GM13977 (cell line): ENCODE measurements at regions not wholly inside any gene's neighbourhood (a gene's known extent, or its start where the extent isn't known, plus 50 kb on each side); places are given as distances from the start of the nearest gene placed in this dataset.

Experiments used
- DNase-seq: peaks from one replicate; pipeline ENCODE4 v3.0.0; 2012; ENCODE audit warnings: low spot score
- CTCF ChIP-seq: IDR thresholded peaks from 2 replicates; pipeline ENCODE4 v1.5.1; 2012; ENCODE audit warnings: mild to moderate bottlenecking, control low read depth; ENCODE audit not compliant: insufficient read depth; ENCODE audit errors: extremely low read depth, missing control alignments
- in situ Hi-C: fragments of 300-500 bp; cut with MboI; formaldehyde crosslinking; loops from one replicate; pipeline ENCODE4 v1.12.0; 2022; ENCODE audit warnings: low sequenced_read_pairs, low pct_unique_long_range_greater_than_20kb, mixed read lengths, inconsistent platforms; ENCODE audit not compliant: unreplicated experiment

- no peak for DNase-seq
These were observed 195.1 kb downstream of the ICOS start for GRCh38 chr2:204131621-204132020.

GRCh38 chr2:204133476-204133875 is 196.9 kb downstream of the ICOS start:
- in situ Hi-C loops: no loop called here
- no peak for DNase-seq

More at GRCh38 chr2:204131621-204132020, 195.1 kb downstream of the ICOS start:
- TF ChIP-seq CTCF: no peak
- in situ Hi-C loops: no loop called here

GRCh38 chr2:204134421-204134820 is 197.9 kb downstream of the ICOS start:
- DNase-seq: no peak
- in situ Hi-C loops: no loop called here
- TF ChIP-seq CTCF: no peak

More at GRCh38 chr2:204133476-204133875, 196.9 kb downstream of the ICOS start:
- TF ChIP-seq CTCF: no peak

GRCh38 chr2:204135752-204136151 is 199.2 kb downstream of the ICOS start:
- in situ Hi-C loops: no loop called here
- no peak for DNase-seq
- no peak for TF ChIP-seq CTCF

GRCh38 chr2:204138206-204138605 is 201.6 kb downstream of the ICOS start:
- no peak for DNase-seq
- in situ Hi-C loops: no loop called here
- TF ChIP-seq CTCF: no peak

- no peak for DNase-seq
These were observed 203.7 kb downstream of the ICOS start for GRCh38 chr2:204140246-204140645.

More at GRCh38 chr2:204140246-204140645, 203.7 kb downstream of the ICOS start:
- TF ChIP-seq CTCF: no peak
- in situ Hi-C loops: no loop called here
